ENCODE measurements at regions not wholly inside any gene's neighbourhood (a gene's known extent, or its start where the extent isn't known, plus 50 kb on each side); places are given as distances from the start of the nearest gene placed in this dataset.
"Not testable (repeated sequence)": the region's sequence is repeated elsewhere in the genome, so short reads cannot be mapped to it uniquely, and the experiment has no call there.

- Mint-ChIP-seq H3K27me3 (no peaks in the 10 kb centered on the region), H3K4me3 (no peak overlapping the region), H3K4me1 (ENCODE audit: low read depth in 2 of 2) (no peaks in the 10 kb centered on the region), H3K9me3 (peaks cover 28% of the 10 kb centered on the region), H3K27ac (no peak overlapping the region), H3K36me3 (no peaks in the 10 kb centered on the region)
- no peak for ATAC-seq
- DNase-seq (ENCODE audit: low spot score) = no peak
These were observed 124.4 kb upstream of the FBXL7 start for GRCh38 chr5:15375559-15375958.

GRCh38 chr5:15374886-15375285 is 125.1 kb upstream of the FBXL7 start:
- no peak for DNase-seq (ENCODE audit: low spot score)
- Mint-ChIP-seq H3K36me3 (no peaks in the 10 kb centered on the region), H3K4me1 (ENCODE audit: low read depth in 2 of 2) (no peaks in the 10 kb centered on the region), H3K27ac (no peak overlapping the region), H3K4me3 (no peak overlapping the region), H3K27me3 (no peaks in the 10 kb centered on the region), H3K9me3 (peaks cover 23% of the 10 kb centered on the region)
- no peak for ATAC-seq

GRCh38 chr5:15373151-15373550 is 126.8 kb upstream of the FBXL7 start:
- Mint-ChIP-seq H3K9me3 (peaks cover 12% of the 10 kb centered on the region), H3K27me3 (no peaks in the 10 kb centered on the region), H3K4me3 (no peak overlapping the region), H3K36me3 (no peaks in the 10 kb centered on the region), H3K4me1 (ENCODE audit: low read depth in 2 of 2) (no peaks in the 10 kb centered on the region), H3K27ac (no peak overlapping the region)
- DNase-seq (ENCODE audit: low spot score) (no peak), ATAC-seq (no peak)

- H3K4me3 Mint-ChIP-seq = no peak overlapping the region
- no peaks in the 10 kb centered on the region for H3K27me3 Mint-ChIP-seq
- peaks cover 17% of the 10 kb centered on the region for H3K9me3 Mint-ChIP-seq
- no peaks in the 10 kb centered on the region for H3K4me1 Mint-ChIP-seq (ENCODE audit: low read depth in 2 of 2)
- DNase-seq (ENCODE audit: low spot score) (no peak), ATAC-seq (no peak)
- H3K27ac Mint-ChIP-seq = no peak overlapping the region
- no peaks in the 10 kb centered on the region for H3K36me3 Mint-ChIP-seq
These were observed 128.8 kb upstream of the FBXL7 start for GRCh38 chr5:15371184-15371583.

- Mint-ChIP-seq H3K27ac (no peak overlapping the region), H3K4me1 (ENCODE audit: low read depth in 2 of 2) (no peaks in the 10 kb centered on the region), H3K9me3 (peaks cover 12% of the 10 kb centered on the region), H3K4me3 (no peak overlapping the region), H3K36me3 (no peaks in the 10 kb centered on the region), H3K27me3 (no peaks in the 10 kb centered on the region)
- no peak for ATAC-seq
- no peak for DNase-seq (ENCODE audit: low spot score)
These were observed 131.1 kb upstream of the FBXL7 start for GRCh38 chr5:15368835-15369234.

- no peak for DNase-seq (ENCODE audit: low spot score)
- Mint-ChIP-seq H3K4me3 (no peak overlapping the region), H3K9me3 (peaks cover 17% of the 10 kb centered on the region), H3K27me3 (no peaks in the 10 kb centered on the region), H3K4me1 (ENCODE audit: low read depth in 2 of 2) (no peaks in the 10 kb centered on the region), H3K27ac (no peak overlapping the region), H3K36me3 (no peaks in the 10 kb centered on the region)
- no peak for ATAC-seq
These were observed 132.5 kb upstream of the FBXL7 start for GRCh38 chr5:15367489-15367888.

GRCh38 chr5:15366676-15367391 is 133.1 kb upstream of the FBXL7 start:
- Mint-ChIP-seq H3K27me3 (no peaks in the 10 kb centered on the region), H3K27ac (no peak overlapping the region), H3K9me3 (peaks cover 20% of the 10 kb centered on the region), H3K4me3 (no peak overlapping the region), H3K4me1 (ENCODE audit: low read depth in 2 of 2) (no peaks in the 10 kb centered on the region), H3K36me3 (no peaks in the 10 kb centered on the region)
- ATAC-seq (no peak), DNase-seq (ENCODE audit: low spot score) (no peak)

- no peak for ATAC-seq
These were observed 134.9 kb upstream of the FBXL7 start for GRCh38 chr5:15365070-15365469.

GRCh38 chr5:15363601-15364000 is 136.4 kb upstream of the FBXL7 start:
- DNase-seq (ENCODE audit: low spot score) (no peak), ATAC-seq (no peak)
- Mint-ChIP-seq H3K9me3 (peaks cover 30% of the 10 kb centered on the region), H3K4me3 (no peak overlapping the region), H3K4me1 (ENCODE audit: low read depth in 2 of 2) (no peaks in the 10 kb centered on the region), H3K27ac (no peak overlapping the region), H3K36me3 (peaks cover 4% of the 10 kb centered on the region), H3K27me3 (no peaks in the 10 kb centered on the region)

More at GRCh38 chr5:15365070-15365469, 134.9 kb upstream of the FBXL7 start:
- Mint-ChIP-seq H3K27ac (no peak overlapping the region), H3K27me3 (no peaks in the 10 kb centered on the region), H3K4me3 (no peak overlapping the region), H3K9me3 (peaks cover 21% of the 10 kb centered on the region), H3K4me1 (ENCODE audit: low read depth in 2 of 2) (no peaks in the 10 kb centered on the region), H3K36me3 (no peaks in the 10 kb centered on the region)
- no peak for DNase-seq (ENCODE audit: low spot score)

GRCh38 chr5:15357092-15357453 is 142.9 kb upstream of the FBXL7 start:
- Mint-ChIP-seq H3K36me3 (peaks cover 10% of the 10 kb centered on the region), H3K9me3 (peaks cover 35% of the 10 kb centered on the region)
- not testable (repeated sequence) for H3K27me3 Mint-ChIP-seq; ATAC-seq; H3K4me1 Mint-ChIP-seq (ENCODE audit: low read depth in 2 of 2); DNase-seq (ENCODE audit: low spot score); H3K4me3 Mint-ChIP-seq; H3K27ac Mint-ChIP-seq

GRCh38 chr5:15356308-15357091 is 143.5 kb upstream of the FBXL7 start:
- not testable (repeated sequence) for H3K27me3 Mint-ChIP-seq; H3K27ac Mint-ChIP-seq; H3K4me3 Mint-ChIP-seq; H3K4me1 Mint-ChIP-seq (ENCODE audit: low read depth in 2 of 2); DNase-seq (ENCODE audit: low spot score); ATAC-seq
- peaks cover 35% of the 10 kb centered on the region for H3K9me3 Mint-ChIP-seq
- H3K36me3 Mint-ChIP-seq = peaks cover 10% of the 10 kb centered on the region

- Mint-ChIP-seq H3K27me3 (no peaks in the 10 kb centered on the region), H3K36me3 (peaks cover 10% of the 10 kb centered on the region), H3K4me3 (no peak overlapping the region), H3K27ac (no peak overlapping the region), H3K9me3 (peaks cover 23% of the 10 kb centered on the region), H3K4me1 (ENCODE audit: low read depth in 2 of 2) (no peaks in the 10 kb centered on the region)
- DNase-seq (ENCODE audit: low spot score) = no peak
- ATAC-seq = no peak
These were observed 146.0 kb upstream of the FBXL7 start for GRCh38 chr5:15354021-15354420.

- Mint-ChIP-seq H3K9me3 (peaks cover 17% of the 10 kb centered on the region), H3K4me3 (no peak overlapping the region), H3K4me1 (ENCODE audit: low read depth in 2 of 2) (no peaks in the 10 kb centered on the region), H3K27ac (no peak overlapping the region), H3K27me3 (no peaks in the 10 kb centered on the region), H3K36me3 (peaks cover 7% of the 10 kb centered on the region)
- ATAC-seq (no peak), DNase-seq (ENCODE audit: low spot score) (no peak)
These were observed 146.8 kb upstream of the FBXL7 start for GRCh38 chr5:15353086-15353645.

GRCh38 chr5:15350614-15351013 is 149.4 kb upstream of the FBXL7 start:
- no peaks in the 10 kb centered on the region for H3K4me1 Mint-ChIP-seq (ENCODE audit: low read depth in 2 of 2)
- no peak overlapping the region for H3K4me3 Mint-ChIP-seq
- ATAC-seq (no peak), DNase-seq (ENCODE audit: low spot score) (no peak)
- H3K27ac Mint-ChIP-seq = no peak overlapping the region
- peaks cover 4% of the 10 kb centered on the region for H3K36me3 Mint-ChIP-seq
- no peaks in the 10 kb centered on the region for H3K27me3 Mint-ChIP-seq
- H3K9me3 Mint-ChIP-seq = peaks cover 12% of the 10 kb centered on the region

Data from natural killer cell treated with Interleukin-12 subunit alpha and Interleukin-12 subunit beta and Interleukin-15 and Interleukin-18, amount 100 ng/mL, for 72 hours (primary cell).